Stimulated activated memory B cell treated with anti-CD40 and anti-IgM and Interleukin-4, amounts not matched to agents 10 μg/mL and 1 μg/mL and 100 μg/mL, for 72 hours (primary cell): ENCODE measurements at regions not wholly inside any gene's neighbourhood (a gene's known extent, or its start where the extent isn't known, plus 50 kb on each side); places are given as distances from the start of the nearest gene placed in this dataset.
A peak's percentile ranks its signal among the peaks of the same experiment; 100 is the strongest.
"Not testable (repeated sequence)": the region's sequence is repeated elsewhere in the genome, so short reads cannot be mapped to it uniquely, and the experiment has no call there.

Experiments used
- ATAC-seq: fragments of 150-1000 bp; cut with Tn5 transposase; 2 replicates; pipeline ENCODE4 v1.10.0; 2021
- H3K27ac Mint-ChIP-seq: one replicate; pipeline ENCODE4 v1.8.0; 2022; ENCODE audit warnings: mild to moderate bottlenecking, mixed read lengths
- H3K27me3 Mint-ChIP-seq: one replicate; pipeline ENCODE4 v1.8.0; 2022; ENCODE audit warnings: mixed read lengths
- H3K36me3 Mint-ChIP-seq: one replicate; pipeline ENCODE4 v1.8.0; 2022; ENCODE audit warnings: mixed read lengths
- H3K4me1 Mint-ChIP-seq: one replicate; pipeline ENCODE4 v1.8.0; 2022; ENCODE audit warnings: mixed read lengths
- H3K4me3 Mint-ChIP-seq: one replicate; pipeline ENCODE4 v1.8.0; 2022; ENCODE audit warnings: mild to moderate bottlenecking, moderate library complexity, mixed read lengths
- H3K9me3 Mint-ChIP-seq: one replicate; pipeline ENCODE4 v1.8.0; 2022; ENCODE audit warnings: mixed read lengths

- ATAC-seq: no peak
- Mint-ChIP-seq H3K4me3 (no peak overlapping the region), H3K27ac (peak overlapping the region; percentile 19), H3K27me3 (peaks cover 10% of the 10 kb centered on the region), H3K4me1 (peaks cover 19% of the 10 kb centered on the region), H3K36me3 (no peaks in the 10 kb centered on the region), H3K9me3 (no peaks in the 10 kb centered on the region)
These were observed 50.6 kb upstream of the EHBP1 start for GRCh38 chr2:62654876-62655359.

GRCh38 chr2:62654423-62654791, 51.1 kb upstream of the EHBP1 start:
- Mint-ChIP-seq H3K36me3 (no peaks in the 10 kb centered on the region), H3K9me3 (no peaks in the 10 kb centered on the region), H3K4me1 (peaks cover 14% of the 10 kb centered on the region), H3K27me3 (peaks cover 10% of the 10 kb centered on the region), H3K4me3 (no peak overlapping the region), H3K27ac (no peak overlapping the region)
- ATAC-seq: no peak

GRCh38 chr2:62653582-62654422, 51.7 kb upstream of the EHBP1 start:
- H3K4me3 Mint-ChIP-seq: no peak overlapping the region
- H3K36me3 Mint-ChIP-seq: no peaks in the 10 kb centered on the region
- no peak overlapping the region for H3K27ac Mint-ChIP-seq
- H3K9me3 Mint-ChIP-seq: no peaks in the 10 kb centered on the region
- H3K27me3 Mint-ChIP-seq: peaks cover 10% of the 10 kb centered on the region
- ATAC-seq: no peak
- peaks cover 12% of the 10 kb centered on the region for H3K4me1 Mint-ChIP-seq

- not testable (repeated sequence) for H3K36me3 Mint-ChIP-seq, H3K9me3 Mint-ChIP-seq, H3K27ac Mint-ChIP-seq, H3K4me1 Mint-ChIP-seq, ATAC-seq, H3K4me3 Mint-ChIP-seq
- H3K27me3 Mint-ChIP-seq: peaks cover 10% of the 10 kb centered on the region
These were observed 56.4 kb upstream of the EHBP1 start for GRCh38 chr2:62649087-62649486.

GRCh38 chr2:62643100-62643471, 62.4 kb upstream of the EHBP1 start:
- Mint-ChIP-seq H3K9me3 (peaks cover 3% of the 10 kb centered on the region), H3K27ac (no peak overlapping the region), H3K36me3 (no peaks in the 10 kb centered on the region), H3K4me3 (no peak overlapping the region), H3K27me3 (no peaks in the 10 kb centered on the region), H3K4me1 (no peaks in the 10 kb centered on the region)
- no peak for ATAC-seq

GRCh38 chr2:62642429-62643099, 62.9 kb upstream of the EHBP1 start:
- no peak overlapping the region for H3K27ac Mint-ChIP-seq
- H3K36me3 Mint-ChIP-seq: no peaks in the 10 kb centered on the region
- peaks cover 7% of the 10 kb centered on the region for H3K9me3 Mint-ChIP-seq
- H3K4me1 Mint-ChIP-seq: no peaks in the 10 kb centered on the region
- H3K4me3 Mint-ChIP-seq: no peak overlapping the region
- no peaks in the 10 kb centered on the region for H3K27me3 Mint-ChIP-seq
- no peak for ATAC-seq

GRCh38 chr2:62641936-62642335, 63.6 kb upstream of the EHBP1 start:
- no peak for ATAC-seq
- Mint-ChIP-seq H3K36me3 (no peaks in the 10 kb centered on the region), H3K9me3 (peaks cover 7% of the 10 kb centered on the region), H3K4me3 (no peak overlapping the region), H3K27me3 (peaks cover 3% of the 10 kb centered on the region), H3K4me1 (no peaks in the 10 kb centered on the region), H3K27ac (no peak overlapping the region)

- Mint-ChIP-seq H3K27ac (no peak overlapping the region), H3K9me3 (peaks cover 7% of the 10 kb centered on the region), H3K27me3 (peaks cover 8% of the 10 kb centered on the region), H3K4me1 (no peaks in the 10 kb centered on the region), H3K4me3 (no peak overlapping the region), H3K36me3 (no peaks in the 10 kb centered on the region)
- ATAC-seq: no peak
These were observed 64.1 kb upstream of the EHBP1 start for GRCh38 chr2:62641410-62641843.

- peaks cover 55% of the 10 kb centered on the region for H3K27me3 Mint-ChIP-seq
- no peak overlapping the region for H3K27ac Mint-ChIP-seq
- no peak for ATAC-seq
- no peaks in the 10 kb centered on the region for H3K4me1 Mint-ChIP-seq
- no peak overlapping the region for H3K4me3 Mint-ChIP-seq
- no peaks in the 10 kb centered on the region for H3K36me3 Mint-ChIP-seq
- H3K9me3 Mint-ChIP-seq: peaks cover 4% of the 10 kb centered on the region
These were observed 74.1 kb upstream of the EHBP1 start for GRCh38 chr2:62631160-62632085.

GRCh38 chr2:62630206-62630605, 75.3 kb upstream of the EHBP1 start:
- H3K9me3 Mint-ChIP-seq, H3K27ac Mint-ChIP-seq, ATAC-seq, H3K4me1 Mint-ChIP-seq, H3K36me3 Mint-ChIP-seq, H3K4me3 Mint-ChIP-seq: not testable (repeated sequence)
- peaks cover 53% of the 10 kb centered on the region for H3K27me3 Mint-ChIP-seq

- H3K9me3 Mint-ChIP-seq, H3K27ac Mint-ChIP-seq, H3K36me3 Mint-ChIP-seq, H3K4me1 Mint-ChIP-seq, H3K4me3 Mint-ChIP-seq, ATAC-seq: not testable (repeated sequence)
- peaks cover 56% of the 10 kb centered on the region for H3K27me3 Mint-ChIP-seq
These were observed 76.2 kb upstream of the EHBP1 start for GRCh38 chr2:62629310-62629709.

- no peak overlapping the region for H3K4me3 Mint-ChIP-seq
These were observed 77.8 kb upstream of the EHBP1 start for GRCh38 chr2:62627667-62628066.

GRCh38 chr2:62624855-62625254, 80.7 kb upstream of the EHBP1 start:
- Mint-ChIP-seq H3K4me1 (no peaks in the 10 kb centered on the region), H3K4me3 (no peak overlapping the region), H3K27me3 (peaks cover 46% of the 10 kb centered on the region), H3K36me3 (no peaks in the 10 kb centered on the region), H3K27ac (no peak overlapping the region), H3K9me3 (peaks cover 6% of the 10 kb centered on the region)
- ATAC-seq: no peak

More at GRCh38 chr2:62627667-62628066, 77.8 kb upstream of the EHBP1 start:
- ATAC-seq: no peak
- H3K27me3 Mint-ChIP-seq: peaks cover 40% of the 10 kb centered on the region
- H3K4me1 Mint-ChIP-seq: no peaks in the 10 kb centered on the region
- no peaks in the 10 kb centered on the region for H3K36me3 Mint-ChIP-seq
- no peaks in the 10 kb centered on the region for H3K9me3 Mint-ChIP-seq
- H3K27ac Mint-ChIP-seq: no peak overlapping the region

- H3K4me3 Mint-ChIP-seq, H3K27ac Mint-ChIP-seq, H3K4me1 Mint-ChIP-seq, ATAC-seq, H3K36me3 Mint-ChIP-seq: not testable (repeated sequence)
- Mint-ChIP-seq H3K9me3 (peaks cover 18% of the 10 kb centered on the region), H3K27me3 (peaks cover 11% of the 10 kb centered on the region)
These were observed 89.0 kb upstream of the EHBP1 start for GRCh38 chr2:62616486-62616885.

- no peaks in the 10 kb centered on the region for H3K36me3 Mint-ChIP-seq
- no peaks in the 10 kb centered on the region for H3K4me1 Mint-ChIP-seq
- H3K27ac Mint-ChIP-seq: no peak overlapping the region
These were observed 93.7 kb upstream of the EHBP1 start for GRCh38 chr2:62611854-62612253.

More at GRCh38 chr2:62611854-62612253, 93.7 kb upstream of the EHBP1 start:
- Mint-ChIP-seq H3K9me3 (peaks cover 2% of the 10 kb centered on the region), H3K4me3 (no peak overlapping the region), H3K27me3 (peaks cover under 1% of the 10 kb centered on the region)
- no peak for ATAC-seq
